SK-N-SH (cell line): ENCODE measurements at regions not wholly inside any gene's neighbourhood (a gene's known extent, or its start where the extent isn't known, plus 50 kb on each side); places are given as distances from the start of the nearest gene placed in this dataset.

Experiments used
- CTCF ChIP-seq: fragments of 200-600 bp; sonication (generic); IDR thresholded peaks from 2 replicates; pipeline ENCODE4 v1.6.1; 2017; ENCODE audit warnings: antibody characterized with exemption, mild to moderate bottlenecking, moderate library complexity
- ELF1 ChIP-seq: IDR thresholded peaks from 2 replicates; pipeline ENCODE4 v1.4.0; 2012
- EP300 ChIP-seq, 2 experiments: IDR thresholded peaks; 2 replicates each; pipeline versions ENCODE4 v1.4.0 to v1.6.1; 2012; ENCODE audit warnings: borderline replicate concordance in 1 of 2, low read depth in 1 of 2, low read length in 1 of 2
- GATA2 ChIP-seq: sonication (generic); formaldehyde crosslinking; IDR thresholded peaks from 2 replicates; pipeline ENCODE4 v1.5.0; 2020; ENCODE audit warnings: mild to moderate bottlenecking, missing genetic modification reagents
- MAX ChIP-seq: IDR thresholded peaks from 2 replicates; pipeline ENCODE4 v1.4.0; 2012; ENCODE audit warnings: low read depth
- POLR2AphosphoS5 ChIP-seq: IDR thresholded peaks from 2 replicates; pipeline ENCODE4 v1.6.1; 2012; ENCODE audit warnings: low read depth, low read length
- RAD21 ChIP-seq: IDR thresholded peaks from 2 replicates; pipeline ENCODE4 v1.6.1; 2012; ENCODE audit warnings: mild to moderate bottlenecking, low read length
- SMC3 ChIP-seq: IDR thresholded peaks from 2 replicates; pipeline ENCODE4 v1.6.1; 2012; ENCODE audit warnings: low read depth, low read length, improper control_type of control experiment

- TF ChIP-seq POLR2AphosphoS5 (no peak), CTCF (no peak), RAD21 (no peak), MAX (no peak), SMC3 (no peak), GATA2 (CRISPR knock-in tag) (no peak), EP300 (IDR thresholded peaks at IDR 0.05; ENCODE audit: borderline replicate concordance in 1 of 2, low read depth in 1 of 2, low read length in 1 of 2) (no peak), ELF1 (no peak)
These were observed 492.3 kb downstream of the MAGEE1 start for GRCh38 chrX:76919761-76920160.
